H9 (cell line): ENCODE measurements at regions not wholly inside any gene's neighbourhood (a gene's known extent, or its start where the extent isn't known, plus 50 kb on each side); places are given as distances from the start of the nearest gene placed in this dataset.

Source experiments
- DNase-seq: peaks from one replicate; pipeline ENCODE4 v3.0.0-alpha.2; 2017
- H2AFZ ChIP-seq: one replicate; pipeline ENCODE4 v1.6.1; 2013; ENCODE audit warnings: mild to moderate bottlenecking, low read length, control low read depth, moderate library complexity
- H2AK5ac ChIP-seq: 2 replicates; pipeline ENCODE4 v1.6.1; 2013; ENCODE audit warnings: low read length, control low read depth, mixed read lengths; ENCODE audit not compliant: insufficient read length
- H2BK120ac ChIP-seq: one replicate; pipeline ENCODE4 v1.6.1; 2013; ENCODE audit warnings: low read depth, mild to moderate bottlenecking, low read length, control low read depth, inconsistent platforms; ENCODE audit not compliant: poor library complexity, severe bottlenecking
- H2BK12ac ChIP-seq: 2 replicates; pipeline ENCODE4 v1.6.1; 2013; ENCODE audit warnings: low read length, control low read depth, mixed read lengths, low read depth; ENCODE audit not compliant: insufficient read length
- H2BK15ac ChIP-seq: 2 replicates; pipeline ENCODE4 v1.6.1; 2013; ENCODE audit warnings: low read depth, low read length, control low read depth
- H2BK20ac ChIP-seq: one replicate; pipeline ENCODE4 v1.6.1; 2013; ENCODE audit warnings: low read depth, mild to moderate bottlenecking, low read length, control low read depth, inconsistent platforms; ENCODE audit not compliant: poor library complexity, severe bottlenecking
- H2BK5ac ChIP-seq: 2 replicates; pipeline ENCODE4 v1.6.1; 2013; ENCODE audit warnings: low read length, control low read depth, mixed read lengths; ENCODE audit not compliant: insufficient read length
- H3K14ac ChIP-seq: 2 replicates; pipeline ENCODE4 v1.6.1; 2013; ENCODE audit warnings: low read length, control low read depth; ENCODE audit not compliant: insufficient read depth
- H3K18ac ChIP-seq: 2 replicates; pipeline ENCODE4 v1.6.1; 2013; ENCODE audit warnings: low read depth, mild to moderate bottlenecking, mixed read lengths, low read length, control low read depth; ENCODE audit not compliant: insufficient read length
- H3K23ac ChIP-seq: 2 replicates; pipeline ENCODE4 v1.6.1; 2013; ENCODE audit warnings: low read length, control low read depth, mixed read lengths, low read depth; ENCODE audit not compliant: insufficient read length
- H3K23me2 ChIP-seq: 2 replicates; pipeline ENCODE4 v1.6.1; 2013; ENCODE audit warnings: low read depth, mild to moderate bottlenecking, mixed read lengths, low read length, control low read depth; ENCODE audit not compliant: insufficient read length, poor library complexity, severe bottlenecking
- H3K27ac ChIP-seq: 2 replicates; pipeline ENCODE4 v1.5.1; 2013; ENCODE audit warnings: low read length, control low read depth, mixed read lengths, low read depth; ENCODE audit not compliant: insufficient read length
- H3K27me3 ChIP-seq: 2 replicates; pipeline ENCODE4 v1.6.1; 2013; ENCODE audit warnings: low read length, control low read depth, inconsistent platforms; ENCODE audit not compliant: insufficient read depth
- H3K4ac ChIP-seq: 2 replicates; pipeline ENCODE4 v1.6.1; 2013; ENCODE audit warnings: low read depth, mild to moderate bottlenecking, control low read depth, inconsistent platforms, low read length, moderate library complexity
- H3K4me1 ChIP-seq: 2 replicates; pipeline ENCODE4 v1.6.1; 2013; ENCODE audit warnings: low read length, control low read depth, inconsistent platforms; ENCODE audit not compliant: insufficient read depth
- H3K4me2 ChIP-seq: 2 replicates; pipeline ENCODE4 v1.6.1; 2013; ENCODE audit warnings: low read length, control low read depth, mixed read lengths; ENCODE audit not compliant: insufficient read length, insufficient read depth
- H3K56ac ChIP-seq: 2 replicates; pipeline ENCODE4 v1.6.1; 2013; ENCODE audit warnings: low read depth, mild to moderate bottlenecking, mixed read lengths, low read length, control low read depth; ENCODE audit not compliant: insufficient read length
- H3K79me1 ChIP-seq: 2 replicates; pipeline ENCODE4 v1.6.1; 2013; ENCODE audit warnings: low read depth, mild to moderate bottlenecking, moderate library complexity, low read length, control low read depth, inconsistent platforms; ENCODE audit not compliant: insufficient read depth, poor library complexity, severe bottlenecking
- H3K79me2 ChIP-seq: 2 replicates; pipeline ENCODE4 v1.6.1; 2013; ENCODE audit warnings: low read length, control low read depth, inconsistent platforms; ENCODE audit not compliant: insufficient read depth
- H3K9ac ChIP-seq: 2 replicates; pipeline ENCODE4 v1.6.1; 2013; ENCODE audit warnings: low read length, control low read depth, mixed read lengths; ENCODE audit not compliant: insufficient read length; ENCODE audit errors: extremely low read depth
- H3K9me3 ChIP-seq: one replicate; pipeline ENCODE4 v1.6.1; 2013; ENCODE audit warnings: low read depth, low read length, inconsistent platforms; ENCODE audit not compliant: control insufficient read depth
- H3T11ph ChIP-seq: one replicate; pipeline ENCODE4 v1.6.1; 2013; ENCODE audit warnings: mild to moderate bottlenecking, low read length, control low read depth, inconsistent platforms
- H4K20me1 ChIP-seq: one replicate; pipeline ENCODE4 v1.6.1; 2013; ENCODE audit not compliant: control insufficient read depth, insufficient read length, insufficient read depth
- H4K5ac ChIP-seq: 2 replicates; pipeline ENCODE4 v1.6.1; 2013; ENCODE audit warnings: low read depth, mild to moderate bottlenecking, mixed read lengths, low read length, control low read depth; ENCODE audit not compliant: insufficient read length
- H4K8ac ChIP-seq: replicated peaks from 2 replicates; pipeline ENCODE4 v1.6.1; 2013; ENCODE audit warnings: low read length, control low read depth, mixed read lengths, low read depth; ENCODE audit not compliant: insufficient read length
- H4K91ac ChIP-seq: 2 replicates; pipeline ENCODE4 v1.6.1; 2013; ENCODE audit warnings: low read depth, mild to moderate bottlenecking, moderate library complexity, mixed read lengths, low read length, control low read depth; ENCODE audit not compliant: insufficient read length
- H3K27ac Mint-ChIP-seq, 3 experiments: 2 replicates in 2 of 3; 3 replicates in 1 of 3; pipeline ENCODE4 v1.8.0; 2020 to 2021; ENCODE audit warnings: mixed read lengths in 3 of 3, mild to moderate bottlenecking in 1 of 3, moderate library complexity in 1 of 3
- H3K27me3 Mint-ChIP-seq: 2 replicates; pipeline ENCODE4 v1.8.0; 2021; ENCODE audit warnings: low read depth, mild to moderate bottlenecking, moderate library complexity, mixed read lengths
- H3K36me3 Mint-ChIP-seq, 3 experiments: 2 replicates in 2 of 3; 3 replicates in 1 of 3; pipeline ENCODE4 v1.8.0; 2020 to 2021; ENCODE audit warnings: low read depth in 3 of 3, mixed read lengths in 3 of 3; ENCODE audit not compliant: insufficient read depth in 1 of 3
- H3K4me1 Mint-ChIP-seq, 2 experiments: 2 replicates each; pipeline ENCODE4 v1.8.0; 2020; ENCODE audit warnings: mixed read lengths in 2 of 2
- H3K4me3 Mint-ChIP-seq, 2 experiments: 2 replicates in 1 of 2; 3 replicates in 1 of 2; pipeline ENCODE4 v1.8.0; 2020 to 2021; ENCODE audit warnings: mild to moderate bottlenecking in 2 of 2, mixed read lengths in 2 of 2, moderate library complexity in 1 of 2
- H3K9me3 Mint-ChIP-seq, 2 experiments: 2 replicates in 1 of 2; 3 replicates in 1 of 2; pipeline ENCODE4 v1.8.0; 2020; ENCODE audit warnings: mild to moderate bottlenecking in 2 of 2, mixed read lengths in 2 of 2, moderate library complexity in 1 of 2
- CTCF ChIP-seq: fragments of 200-600 bp; sonication (generic); conservative IDR thresholded peaks from 3 replicates; pipeline ENCODE4 v1.8.0; 2021; ENCODE audit warnings: antibody characterized with exemption, mild to moderate bottlenecking
- WGBS: extraction: QIAGEN DNeasy Blood & Tissue Kit; methylation state at CpG from one replicate; pipeline ENCODE4 v1.1.7; 2013; ENCODE audit warnings: missing lambda C conversion rate, low lambda C conversion rate, mixed read lengths; ENCODE audit not compliant: insufficient read length; ENCODE audit errors: extremely low coverage; 5-methylcytosine and 5-hydroxymethylcytosine counted together

- H3K27me3 Mint-ChIP-seq = no peaks in the 10 kb centered on the region
- no peaks in the 10 kb centered on the region for H3K79me2 ChIP-seq
- no peaks in the 10 kb centered on the region for H3K9me3 Mint-ChIP-seq
- H3K4me1 Mint-ChIP-seq = peaks cover 20 to 25% of the 10 kb centered on the region in 2 experiments
- no peaks in the 10 kb centered on the region for H3K9me3 ChIP-seq
- WGBS = no CpG with 5 or more reads among the region's 3 CpGs
- H2AFZ ChIP-seq = no peak overlapping the region
- H2BK15ac ChIP-seq = no peak overlapping the region
- H4K8ac ChIP-seq = no peak overlapping the region
- no peak overlapping the region for H3K27ac Mint-ChIP-seq
- H4K20me1 ChIP-seq = no peaks in the 10 kb centered on the region
- H3K79me1 ChIP-seq = no peaks in the 10 kb centered on the region
- H4K91ac ChIP-seq = no peak overlapping the region
- H4K5ac ChIP-seq = no peak overlapping the region
- no peak overlapping the region for H2BK20ac ChIP-seq
- no peaks in the 10 kb centered on the region for H3K27me3 ChIP-seq
- no peak overlapping the region for H3K4me2 ChIP-seq
- H3K23me2 ChIP-seq = no peaks in the 10 kb centered on the region
- no peak overlapping the region for H3K4me3 Mint-ChIP-seq
- H2AK5ac ChIP-seq = no peak overlapping the region
- peaks cover 12% of the 10 kb centered on the region; the same call in 1 of the 2 replicates for H3K4me1 ChIP-seq
- no peaks in the 10 kb centered on the region for H3K36me3 Mint-ChIP-seq
- no peak overlapping the region for H3K23ac ChIP-seq
- no peak overlapping the region for H2BK120ac ChIP-seq
- H3T11ph ChIP-seq = no peak overlapping the region
- H3K18ac ChIP-seq = no peak overlapping the region
- H2BK12ac ChIP-seq = no peak overlapping the region
- no peak overlapping the region for H3K14ac ChIP-seq
- no peak overlapping the region for H2BK5ac ChIP-seq
- H3K9ac ChIP-seq = no peak overlapping the region
- H3K56ac ChIP-seq = no peak overlapping the region
- DNase-seq = no peak
- no peak overlapping the region for H3K27ac ChIP-seq
- H3K4ac ChIP-seq = no peak overlapping the region
- no peak for TF ChIP-seq CTCF
Measured at GRCh38 chr1:214977110-214977509, 105.4 kb upstream of the KCNK2 start.
